ENCODE measurements at regions not wholly inside any gene's neighbourhood (a gene's known extent, or its start where the extent isn't known, plus 50 kb on each side); places are given as distances from the start of the nearest gene placed in this dataset.

DNA sequence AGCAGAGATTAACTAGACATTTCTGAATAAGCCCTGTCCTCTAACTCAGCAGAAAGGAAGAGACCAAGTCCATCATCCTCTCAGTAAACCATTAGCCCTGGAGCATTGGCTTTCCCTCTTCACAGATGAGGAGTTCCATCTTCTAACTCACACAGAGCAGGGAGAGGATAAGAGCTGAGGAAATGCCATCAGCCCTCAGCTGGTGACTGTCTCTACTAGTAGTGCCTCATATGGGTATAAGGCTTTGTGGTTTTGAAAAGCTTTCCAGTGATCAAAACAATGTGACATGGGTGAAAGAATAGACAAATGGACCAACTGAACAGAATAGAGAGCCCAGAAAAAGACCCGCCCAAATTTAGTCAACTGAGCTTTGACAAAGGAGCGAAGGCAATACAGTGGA, 197.2 kb upstream of the NUDT4 start:
- TF ChIP-seq, protein P1, sequence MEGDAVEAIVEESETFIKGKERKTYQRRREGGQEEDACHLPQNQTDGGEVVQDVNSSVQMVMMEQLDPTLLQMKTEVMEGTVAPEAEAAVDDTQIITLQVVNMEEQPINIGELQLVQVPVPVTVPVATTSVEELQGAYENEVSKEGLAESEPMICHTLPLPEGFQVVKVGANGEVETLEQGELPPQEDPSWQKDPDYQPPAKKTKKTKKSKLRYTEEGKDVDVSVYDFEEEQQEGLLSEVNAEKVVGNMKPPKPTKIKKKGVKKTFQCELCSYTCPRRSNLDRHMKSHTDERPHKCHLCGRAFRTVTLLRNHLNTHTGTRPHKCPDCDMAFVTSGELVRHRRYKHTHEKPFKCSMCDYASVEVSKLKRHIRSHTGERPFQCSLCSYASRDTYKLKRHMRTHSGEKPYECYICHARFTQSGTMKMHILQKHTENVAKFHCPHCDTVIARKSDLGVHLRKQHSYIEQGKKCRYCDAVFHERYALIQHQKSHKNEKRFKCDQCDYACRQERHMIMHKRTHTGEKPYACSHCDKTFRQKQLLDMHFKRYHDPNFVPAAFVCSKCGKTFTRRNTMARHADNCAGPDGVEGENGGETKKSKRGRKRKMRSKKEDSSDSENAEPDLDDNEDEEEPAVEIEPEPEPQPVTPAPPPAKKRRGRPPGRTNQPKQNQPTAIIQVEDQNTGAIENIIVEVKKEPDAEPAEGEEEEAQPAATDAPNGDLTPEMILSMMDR (IDR thresholded peaks at IDR 0.05), result no peak
- H3K27ac Mint-ChIP-seq, result no peak overlapping the region
- H3K9me3 Mint-ChIP-seq, result peaks cover 38% of the 10 kb centered on the region
- H3K27me3 Mint-ChIP-seq (ENCODE audit: low read depth, poor library complexity), result peaks cover 6% of the 10 kb centered on the region
- peaks cover 39% of the 10 kb centered on the region for H3K4me1 Mint-ChIP-seq
- H3K36me3 Mint-ChIP-seq (ENCODE audit: low read depth), result peaks cover 21% of the 10 kb centered on the region
- no peak for DNase-seq
- H3K4me3 Mint-ChIP-seq, result no peak overlapping the region

DNA sequence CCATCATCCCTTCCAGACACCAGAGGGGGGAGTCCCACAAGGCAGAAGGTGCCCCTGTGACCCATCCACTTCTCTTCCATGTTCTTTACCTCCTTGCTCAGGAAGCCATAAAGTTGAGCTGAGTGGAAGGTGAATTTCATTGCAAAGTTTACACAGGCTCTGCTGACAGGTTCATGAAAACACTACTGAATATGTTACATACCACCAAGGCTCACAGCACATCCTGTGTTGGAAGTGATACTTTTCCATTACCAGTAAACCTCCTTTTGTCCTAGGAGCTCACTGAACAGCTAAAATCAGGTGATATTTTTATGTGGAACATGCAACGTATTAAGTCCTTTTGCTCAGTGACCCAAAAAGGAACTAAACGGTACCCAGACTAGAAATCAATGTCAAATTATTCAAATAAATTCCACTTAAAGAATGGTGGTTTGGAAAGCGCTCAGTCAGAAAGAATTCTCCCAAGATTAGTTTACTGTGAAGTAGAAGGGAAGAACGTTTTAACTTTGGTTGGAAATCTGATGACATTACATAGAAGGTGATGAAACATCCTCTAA, 196.2 kb upstream of the NUDT4 start:
- peak overlapping the region; percentile 89 for H3K27ac Mint-ChIP-seq
- H3K27me3 Mint-ChIP-seq (ENCODE audit: low read depth, poor library complexity), result peaks cover 6% of the 10 kb centered on the region
- H3K9me3 Mint-ChIP-seq, result peaks cover 38% of the 10 kb centered on the region
- H3K4me1 Mint-ChIP-seq, result peaks cover 34% of the 10 kb centered on the region
- no peak for DNase-seq
- TF ChIP-seq, protein P1 (IDR thresholded peaks at IDR 0.05), result no peak
- H3K36me3 Mint-ChIP-seq (ENCODE audit: low read depth), result peaks cover 21% of the 10 kb centered on the region
- no peak overlapping the region for H3K4me3 Mint-ChIP-seq

DNA sequence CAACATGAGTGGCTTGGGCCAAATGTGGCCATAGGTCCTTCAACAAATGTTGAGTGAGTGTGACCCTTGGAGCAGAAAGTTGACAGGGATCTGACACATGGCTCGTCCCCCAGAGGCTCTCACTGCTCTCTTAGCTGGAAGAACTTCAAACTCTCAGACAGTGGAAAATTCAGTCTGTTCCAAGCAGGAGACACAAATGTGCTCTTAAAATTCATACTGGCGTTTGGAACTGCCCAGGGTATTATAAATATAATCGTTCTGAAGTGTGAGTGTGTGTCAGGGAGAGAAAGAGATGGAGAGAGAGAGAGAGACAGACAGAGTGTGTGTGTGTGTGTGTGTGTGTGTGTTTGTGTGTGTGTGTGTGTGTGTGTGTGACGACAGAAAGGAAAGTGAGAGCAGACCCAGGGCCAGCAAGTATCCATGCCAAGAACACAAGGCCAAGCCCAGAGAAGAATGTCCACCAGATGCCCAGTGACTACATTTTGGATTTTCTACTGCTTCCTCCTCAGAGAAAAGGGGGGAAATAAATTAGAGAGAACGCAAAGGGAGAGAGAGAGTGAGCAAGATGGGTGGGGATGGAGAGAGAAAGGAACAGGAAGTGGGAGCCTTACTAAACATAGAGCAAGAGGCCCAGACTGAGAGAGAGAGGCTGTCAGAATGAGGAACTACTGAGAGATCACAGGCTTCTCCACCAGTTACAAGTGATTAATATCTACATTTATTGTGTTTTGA, 193.6 kb upstream of the NUDT4 start:
- DNase-seq, result no peak
- H3K27ac Mint-ChIP-seq, result peak overlapping the region; percentile 88

DNA sequence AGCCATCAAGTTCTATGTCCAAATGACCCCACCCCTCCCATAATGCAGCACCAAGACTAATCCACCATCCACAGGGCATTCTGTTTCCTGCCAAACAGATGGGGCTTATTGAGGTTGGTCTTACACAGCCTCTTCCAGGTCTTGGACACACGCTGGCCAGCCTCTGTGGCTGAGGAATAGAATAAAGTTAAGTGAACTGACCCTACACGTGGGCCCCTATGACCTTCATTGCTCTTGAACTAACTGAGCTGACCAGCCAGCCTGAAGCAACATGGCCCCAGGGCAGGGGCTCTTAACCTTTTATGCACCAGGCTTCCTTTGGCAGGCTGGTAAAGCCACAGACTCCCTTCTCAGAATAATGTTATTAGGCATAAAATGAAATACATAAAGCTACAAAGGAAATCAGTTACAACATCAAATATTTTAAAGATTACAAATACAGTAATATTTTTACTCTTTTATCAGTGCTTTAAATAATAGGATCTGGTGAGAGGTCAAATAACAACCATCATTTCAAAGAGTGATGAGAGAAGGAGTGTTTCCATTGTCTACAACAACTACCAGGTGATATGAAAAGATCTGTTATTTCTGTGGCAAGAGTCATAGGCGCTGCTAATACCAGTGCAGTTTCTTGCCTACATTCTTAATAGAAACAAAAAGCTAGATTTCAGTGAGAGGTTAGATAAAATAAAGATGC, 192.9 kb upstream of the NUDT4 start:
- Mint-ChIP-seq H3K27me3 (ENCODE audit: low read depth, poor library complexity) (peaks cover 6% of the 10 kb centered on the region), H3K4me1 (peaks cover 34% of the 10 kb centered on the region), H3K36me3 (ENCODE audit: low read depth) (no peaks in the 10 kb centered on the region), H3K4me3 (no peak overlapping the region), H3K27ac (peak overlapping the region; percentile 88), H3K9me3 (peaks cover 13% of the 10 kb centered on the region)
- no peak for DNase-seq
- TF ChIP-seq, protein P1 (IDR thresholded peaks at IDR 0.05), result no peak

More for the DNA sequence above, 193.6 kb upstream of the NUDT4 start:
- peaks cover 20% of the 10 kb centered on the region for H3K9me3 Mint-ChIP-seq
- no peak overlapping the region for H3K4me3 Mint-ChIP-seq
- TF ChIP-seq, protein P1 (IDR thresholded peaks at IDR 0.05), result no peak
- H3K27me3 Mint-ChIP-seq (ENCODE audit: low read depth, poor library complexity), result peaks cover 6% of the 10 kb centered on the region
- peaks cover 6% of the 10 kb centered on the region for H3K36me3 Mint-ChIP-seq (ENCODE audit: low read depth)
- peaks cover 34% of the 10 kb centered on the region for H3K4me1 Mint-ChIP-seq

DNA sequence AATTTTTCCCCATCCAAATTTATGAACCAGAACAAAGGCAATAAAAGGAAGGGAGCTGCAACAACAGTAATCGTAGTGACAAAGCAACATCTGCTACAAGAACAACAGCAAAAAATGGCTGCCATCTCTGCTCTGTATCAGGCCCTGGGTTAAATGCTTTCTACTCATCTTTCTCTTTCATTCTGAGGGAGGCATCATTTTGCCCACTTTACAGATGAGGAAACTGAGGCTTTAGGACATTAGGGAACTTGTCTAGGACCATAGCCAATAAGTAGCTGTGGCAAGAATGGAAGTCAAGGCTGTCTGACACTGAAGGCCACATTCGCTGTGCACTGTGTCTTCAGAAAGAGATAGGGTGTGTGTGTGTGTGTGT, 192.4 kb upstream of the NUDT4 start:
- TF ChIP-seq, protein P1 (IDR thresholded peaks at IDR 0.05), result no peak
- H3K4me3 Mint-ChIP-seq, result no peak overlapping the region

More for the DNA sequence above, 192.4 kb upstream of the NUDT4 start:
- DNase-seq, result no peak
- peaks cover 6% of the 10 kb centered on the region for H3K27me3 Mint-ChIP-seq (ENCODE audit: low read depth, poor library complexity)
- no peaks in the 10 kb centered on the region for H3K36me3 Mint-ChIP-seq (ENCODE audit: low read depth)
- peaks cover 34% of the 10 kb centered on the region for H3K4me1 Mint-ChIP-seq
- peaks cover 12% of the 10 kb centered on the region for H3K9me3 Mint-ChIP-seq
- H3K27ac Mint-ChIP-seq, result no peak overlapping the region
